ENCODE measurements at regions not wholly inside any gene's neighbourhood (a gene's known extent, or its start where the extent isn't known, plus 50 kb on each side); places are given as distances from the start of the nearest gene placed in this dataset.

DNA sequence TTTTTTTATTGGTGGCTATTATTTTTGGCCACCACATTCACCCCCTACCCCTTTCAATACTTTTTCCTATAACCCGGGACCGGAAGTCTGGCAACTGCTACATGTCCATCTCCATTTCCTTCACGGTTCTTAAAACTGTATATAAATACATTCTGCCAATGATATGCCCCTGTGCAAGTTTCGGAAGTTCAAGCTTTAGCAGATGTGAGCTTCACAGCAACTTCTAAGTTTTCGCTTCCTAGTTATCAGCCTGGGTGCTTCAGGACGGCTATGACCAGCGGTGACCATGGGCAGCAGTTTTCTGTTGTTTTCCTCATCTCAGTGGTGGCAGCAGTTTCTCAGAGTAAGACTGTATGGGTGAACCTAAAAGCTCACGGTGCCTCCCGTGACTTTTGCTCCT lies 153.5 kb upstream of the NFE2L3 start:
- TF ChIP-seq, protein P1, sequence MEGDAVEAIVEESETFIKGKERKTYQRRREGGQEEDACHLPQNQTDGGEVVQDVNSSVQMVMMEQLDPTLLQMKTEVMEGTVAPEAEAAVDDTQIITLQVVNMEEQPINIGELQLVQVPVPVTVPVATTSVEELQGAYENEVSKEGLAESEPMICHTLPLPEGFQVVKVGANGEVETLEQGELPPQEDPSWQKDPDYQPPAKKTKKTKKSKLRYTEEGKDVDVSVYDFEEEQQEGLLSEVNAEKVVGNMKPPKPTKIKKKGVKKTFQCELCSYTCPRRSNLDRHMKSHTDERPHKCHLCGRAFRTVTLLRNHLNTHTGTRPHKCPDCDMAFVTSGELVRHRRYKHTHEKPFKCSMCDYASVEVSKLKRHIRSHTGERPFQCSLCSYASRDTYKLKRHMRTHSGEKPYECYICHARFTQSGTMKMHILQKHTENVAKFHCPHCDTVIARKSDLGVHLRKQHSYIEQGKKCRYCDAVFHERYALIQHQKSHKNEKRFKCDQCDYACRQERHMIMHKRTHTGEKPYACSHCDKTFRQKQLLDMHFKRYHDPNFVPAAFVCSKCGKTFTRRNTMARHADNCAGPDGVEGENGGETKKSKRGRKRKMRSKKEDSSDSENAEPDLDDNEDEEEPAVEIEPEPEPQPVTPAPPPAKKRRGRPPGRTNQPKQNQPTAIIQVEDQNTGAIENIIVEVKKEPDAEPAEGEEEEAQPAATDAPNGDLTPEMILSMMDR (IDR thresholded peaks at IDR 0.05), result no peak
- no peak for TF ChIP-seq POLR2A (IDR thresholded peaks at IDR 0.05)

Measured in adrenal gland (tissue), 5 donors.